HepG2 (cell line): ENCODE measurements at regions not wholly inside any gene's neighbourhood (a gene's known extent, or its start where the extent isn't known, plus 50 kb on each side); places are given as distances from the start of the nearest gene placed in this dataset.

ENCODE experiments used
- MTA3 ChIP-seq: sonication (generic); formaldehyde crosslinking; IDR thresholded peaks from 2 replicates; pipeline ENCODE4 v1.4.0; 2020; ENCODE audit warnings: missing genetic modification reagents
- SAFB2 ChIP-seq: sonication (generic); formaldehyde crosslinking; IDR thresholded peaks from 2 replicates; pipeline ENCODE4 v1.5.1; 2020; ENCODE audit warnings: missing genetic modification reagents, low read depth, mild to moderate bottlenecking, borderline replicate concordance
- TOPORS ChIP-seq: sonication (generic); formaldehyde crosslinking; IDR thresholded peaks from 2 replicates; pipeline ENCODE4 v1.8.0; 2023; ENCODE audit warnings: mild to moderate bottlenecking, missing genetic modification reagents
- ZNF124 ChIP-seq: sonication (generic); formaldehyde crosslinking; IDR thresholded peaks from 2 replicates; pipeline ENCODE4 v1.4.0; 2020; ENCODE audit warnings: missing genetic modification reagents
- ZNF143 ChIP-seq: sonication (generic); formaldehyde crosslinking; IDR thresholded peaks from 2 replicates; pipeline ENCODE4 v1.4.0; 2020; ENCODE audit warnings: missing genetic modification reagents
- ZNF20 ChIP-seq: sonication (generic); formaldehyde crosslinking; IDR thresholded peaks from 2 replicates; pipeline ENCODE4 v1.4.0; 2020; ENCODE audit warnings: mild to moderate bottlenecking, moderate library complexity, missing genetic modification reagents
- ZNF510 ChIP-seq: sonication (generic); formaldehyde crosslinking; IDR thresholded peaks from 2 replicates; pipeline ENCODE4 v1.4.0; 2020; ENCODE audit warnings: low read depth, mild to moderate bottlenecking, missing genetic modification reagents
- ZNF574 ChIP-seq: sonication (generic); formaldehyde crosslinking; IDR thresholded peaks from 2 replicates; pipeline ENCODE4 v1.4.0; 2020; ENCODE audit warnings: missing genetic modification reagents
- ZNF891 ChIP-seq: sonication (generic); formaldehyde crosslinking; IDR thresholded peaks from 2 replicates; pipeline ENCODE4 v1.5.0; 2020; ENCODE audit warnings: mild to moderate bottlenecking, missing genetic modification reagents
- TF ChIP-seq, protein P1 (sequence below): sonication (generic); formaldehyde crosslinking; IDR thresholded peaks from 2 replicates; pipeline ENCODE4 v1.4.0; 2020; ENCODE audit warnings: missing genetic modification reagents
- TF ChIP-seq, protein P2 (sequence below): sonication (generic); formaldehyde crosslinking; conservative IDR thresholded peaks from 2 replicates; pipeline ENCODE4 v1.8.0; 2022; ENCODE audit warnings: mild to moderate bottlenecking, moderate library complexity, missing genetic modification reagents
- TF ChIP-seq, protein P3 (sequence below): fragments of 450-650 bp; IDR thresholded peaks from 2 replicates; pipeline ENCODE4 v1.6.1; 2016
- TF ChIP-seq, protein P4 (sequence below): sonication (generic); formaldehyde crosslinking; IDR thresholded peaks from 2 replicates; pipeline ENCODE4 v1.5.1; 2020; ENCODE audit warnings: missing genetic modification reagents, mild to moderate bottlenecking, borderline replicate concordance
- TF ChIP-seq, protein P5 (sequence below): sonication (generic); formaldehyde crosslinking; IDR thresholded peaks from 2 replicates; pipeline ENCODE4 v1.8.1; 2023; ENCODE audit warnings: mild to moderate bottlenecking, moderate library complexity, missing genetic modification reagents

DNA sequence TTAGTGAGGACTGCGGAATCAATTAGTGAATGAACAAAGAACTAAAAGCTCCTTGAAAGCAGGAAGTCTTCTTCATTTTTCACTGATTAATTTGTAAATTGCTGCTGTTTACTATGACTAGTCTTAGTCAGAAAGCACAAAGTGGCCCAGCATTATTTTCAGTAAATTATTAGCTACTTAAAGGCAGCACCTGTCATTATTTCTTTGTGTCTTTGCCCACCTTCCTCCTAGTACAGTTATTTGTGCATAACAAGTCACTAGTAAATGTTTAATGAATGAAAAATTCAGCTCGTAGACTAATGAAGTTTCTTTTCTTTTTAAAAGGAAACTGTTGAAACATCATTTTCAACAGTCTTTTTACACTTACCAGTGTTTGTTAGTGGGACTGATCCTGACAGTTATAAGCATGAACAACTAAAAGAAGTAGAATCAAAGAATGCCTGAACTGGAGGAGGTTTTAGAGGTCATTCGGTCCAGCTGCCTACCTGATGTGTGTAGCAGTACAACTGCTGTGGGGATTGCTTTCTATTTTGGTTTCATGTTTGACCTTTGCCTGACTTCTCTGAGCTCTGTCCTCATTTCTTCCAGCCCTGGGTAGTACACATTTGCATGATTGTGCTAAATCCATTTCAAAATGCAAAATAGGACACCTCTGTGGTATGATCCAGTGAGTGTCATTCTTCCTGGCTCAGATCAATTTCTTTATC, 140.0 kb upstream of the PHYHIPL start (continued):
- TF ChIP-seq, protein P1, sequence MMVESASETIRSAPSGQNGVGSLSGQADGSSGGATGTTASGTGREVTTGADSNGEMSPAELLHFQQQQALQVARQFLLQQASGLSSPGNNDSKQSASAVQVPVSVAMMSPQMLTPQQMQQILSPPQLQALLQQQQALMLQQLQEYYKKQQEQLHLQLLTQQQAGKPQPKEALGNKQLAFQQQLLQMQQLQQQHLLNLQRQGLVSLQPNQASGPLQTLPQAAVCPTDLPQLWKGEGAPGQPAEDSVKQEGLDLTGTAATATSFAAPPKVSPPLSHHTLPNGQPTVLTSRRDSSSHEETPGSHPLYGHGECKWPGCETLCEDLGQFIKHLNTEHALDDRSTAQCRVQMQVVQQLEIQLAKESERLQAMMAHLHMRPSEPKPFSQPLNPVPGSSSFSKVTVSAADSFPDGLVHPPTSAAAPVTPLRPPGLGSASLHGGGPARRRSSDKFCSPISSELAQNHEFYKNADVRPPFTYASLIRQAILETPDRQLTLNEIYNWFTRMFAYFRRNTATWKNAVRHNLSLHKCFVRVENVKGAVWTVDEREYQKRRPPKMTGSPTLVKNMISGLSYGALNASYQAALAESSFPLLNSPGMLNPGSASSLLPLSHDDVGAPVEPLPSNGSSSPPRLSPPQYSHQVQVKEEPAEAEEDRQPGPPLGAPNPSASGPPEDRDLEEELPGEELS (CRISPR knock-in tag): peak; percentile 67
- TF ChIP-seq ZNF20 (CRISPR knock-in tag) (no peak), ZNF124 (CRISPR knock-in tag) (no peak), MTA3 (CRISPR knock-in tag) (no peak), ZNF574 (CRISPR knock-in tag) (no peak), TOPORS (CRISPR knock-in tag) (no peak), ZNF891 (CRISPR knock-in tag) (no peak), ZNF143 (CRISPR knock-in tag) (no peak), ZNF510 (CRISPR knock-in tag) (no peak), SAFB2 (CRISPR knock-in tag) (no peak)
- TF ChIP-seq, protein P2, sequence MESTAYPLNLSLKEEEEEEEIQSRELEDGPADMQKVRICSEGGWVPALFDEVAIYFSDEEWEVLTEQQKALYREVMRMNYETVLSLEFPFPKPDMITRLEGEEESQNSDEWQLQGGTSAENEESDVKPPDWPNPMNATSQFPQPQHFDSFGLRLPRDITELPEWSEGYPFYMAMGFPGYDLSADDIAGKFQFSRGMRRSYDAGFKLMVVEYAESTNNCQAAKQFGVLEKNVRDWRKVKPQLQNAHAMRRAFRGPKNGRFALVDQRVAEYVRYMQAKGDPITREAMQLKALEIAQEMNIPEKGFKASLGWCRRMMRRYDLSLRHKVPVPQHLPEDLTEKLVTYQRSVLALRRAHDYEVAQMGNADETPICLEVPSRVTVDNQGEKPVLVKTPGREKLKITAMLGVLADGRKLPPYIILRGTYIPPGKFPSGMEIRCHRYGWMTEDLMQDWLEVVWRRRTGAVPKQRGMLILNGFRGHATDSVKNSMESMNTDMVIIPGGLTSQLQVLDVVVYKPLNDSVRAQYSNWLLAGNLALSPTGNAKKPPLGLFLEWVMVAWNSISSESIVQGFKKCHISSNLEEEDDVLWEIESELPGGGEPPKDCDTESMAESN (CRISPR knock-in tag): no peak
- TF ChIP-seq, protein P3, sequence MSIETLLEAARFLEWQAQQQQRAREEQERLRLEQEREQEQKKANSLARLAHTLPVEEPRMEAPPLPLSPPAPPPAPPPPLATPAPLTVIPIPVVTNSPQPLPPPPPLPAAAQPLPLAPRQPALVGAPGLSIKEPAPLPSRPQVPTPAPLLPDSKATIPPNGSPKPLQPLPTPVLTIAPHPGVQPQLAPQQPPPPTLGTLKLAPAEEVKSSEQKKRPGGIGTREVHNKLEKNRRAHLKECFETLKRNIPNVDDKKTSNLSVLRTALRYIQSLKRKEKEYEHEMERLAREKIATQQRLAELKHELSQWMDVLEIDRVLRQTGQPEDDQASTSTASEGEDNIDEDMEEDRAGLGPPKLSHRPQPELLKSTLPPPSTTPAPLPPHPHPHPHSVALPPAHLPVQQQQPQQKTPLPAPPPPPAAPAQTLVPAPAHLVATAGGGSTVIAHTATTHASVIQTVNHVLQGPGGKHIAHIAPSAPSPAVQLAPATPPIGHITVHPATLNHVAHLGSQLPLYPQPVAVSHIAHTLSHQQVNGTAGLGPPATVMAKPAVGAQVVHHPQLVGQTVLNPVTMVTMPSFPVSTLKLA: no peak
- TF ChIP-seq, protein P4, sequence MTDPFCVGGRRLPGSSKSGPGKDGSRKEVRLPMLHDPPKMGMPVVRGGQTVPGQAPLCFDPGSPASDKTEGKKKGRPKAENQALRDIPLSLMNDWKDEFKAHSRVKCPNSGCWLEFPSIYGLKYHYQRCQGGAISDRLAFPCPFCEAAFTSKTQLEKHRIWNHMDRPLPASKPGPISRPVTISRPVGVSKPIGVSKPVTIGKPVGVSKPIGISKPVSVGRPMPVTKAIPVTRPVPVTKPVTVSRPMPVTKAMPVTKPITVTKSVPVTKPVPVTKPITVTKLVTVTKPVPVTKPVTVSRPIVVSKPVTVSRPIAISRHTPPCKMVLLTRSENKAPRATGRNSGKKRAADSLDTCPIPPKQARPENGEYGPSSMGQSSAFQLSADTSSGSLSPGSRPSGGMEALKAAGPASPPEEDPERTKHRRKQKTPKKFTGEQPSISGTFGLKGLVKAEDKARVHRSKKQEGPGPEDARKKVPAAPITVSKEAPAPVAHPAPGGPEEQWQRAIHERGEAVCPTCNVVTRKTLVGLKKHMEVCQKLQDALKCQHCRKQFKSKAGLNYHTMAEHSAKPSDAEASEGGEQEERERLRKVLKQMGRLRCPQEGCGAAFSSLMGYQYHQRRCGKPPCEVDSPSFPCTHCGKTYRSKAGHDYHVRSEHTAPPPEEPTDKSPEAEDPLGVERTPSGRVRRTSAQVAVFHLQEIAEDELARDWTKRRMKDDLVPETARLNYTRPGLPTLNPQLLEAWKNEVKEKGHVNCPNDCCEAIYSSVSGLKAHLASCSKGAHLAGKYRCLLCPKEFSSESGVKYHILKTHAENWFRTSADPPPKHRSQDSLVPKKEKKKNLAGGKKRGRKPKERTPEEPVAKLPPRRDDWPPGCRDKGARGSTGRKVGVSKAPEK (CRISPR knock-in tag): no peak
- TF ChIP-seq, protein P5, sequence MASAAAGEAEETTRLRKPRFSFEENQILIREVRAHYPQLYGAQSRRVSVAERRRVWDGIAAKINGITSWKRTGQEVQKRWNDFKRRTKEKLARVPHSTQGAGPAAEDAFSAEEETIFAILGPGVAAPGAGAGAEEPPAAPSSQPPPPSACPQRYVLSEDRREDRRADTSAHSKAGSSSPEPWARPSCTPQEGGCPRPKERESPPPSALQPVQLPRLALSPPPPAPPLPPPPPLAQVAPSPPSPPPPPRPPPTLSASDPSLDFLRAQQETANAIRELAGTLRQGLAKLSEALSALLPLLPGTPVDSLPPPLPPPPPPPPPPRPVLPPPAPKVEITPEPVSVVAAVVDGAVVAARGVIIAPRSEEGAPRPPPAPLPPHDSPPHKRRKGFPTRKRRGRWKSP: no peak
